GM18868 (cell line): ENCODE measurements at regions not wholly inside any gene's neighbourhood (a gene's known extent, or its start where the extent isn't known, plus 50 kb on each side); places are given as distances from the start of the nearest gene placed in this dataset.

Source experiments
- ATAC-seq: cut with Tn5 transposase; IDR thresholded peaks from one replicate; pipeline ENCODE4 v1.9.1; 2021; ENCODE audit warnings: mild to moderate bottlenecking, moderate library complexity; ENCODE audit not compliant: unreplicated experiment

- no peak for ATAC-seq
Observed at GRCh38 chr3:168422843-168423242, 327.1 kb upstream of the GOLIM4 start.

GRCh38 chr3:168419091-168419490 lies 323.4 kb upstream of the GOLIM4 start:
- no peak for ATAC-seq

GRCh38 chr3:168417016-168417415 lies 321.3 kb upstream of the GOLIM4 start:
- no peak for ATAC-seq

- no peak for ATAC-seq
Observed at GRCh38 chr3:168416446-168416845, 320.7 kb upstream of the GOLIM4 start.

GRCh38 chr3:168414149-168414548 lies 318.4 kb upstream of the GOLIM4 start:
- ATAC-seq: no peak

GRCh38 chr3:168407381-168407780 lies 311.7 kb upstream of the GOLIM4 start:
- no peak for ATAC-seq

- ATAC-seq: no peak
Observed at GRCh38 chr3:168405288-168405687, 309.6 kb upstream of the GOLIM4 start.

GRCh38 chr3:168398371-168399025 lies 302.8 kb upstream of the GOLIM4 start:
- no peak for ATAC-seq

- no peak for ATAC-seq
Observed at GRCh38 chr3:168396861-168397260, 301.1 kb upstream of the GOLIM4 start.

- no peak for ATAC-seq
Observed at GRCh38 chr3:168395551-168395950, 299.8 kb upstream of the GOLIM4 start.

- ATAC-seq: no peak
Observed at GRCh38 chr3:168394439-168394838, 298.7 kb upstream of the GOLIM4 start.

GRCh38 chr3:168386301-168386700 lies 290.6 kb upstream of the GOLIM4 start:
- ATAC-seq: no peak

- ATAC-seq: no peak
Observed at GRCh38 chr3:168384990-168385389, 289.3 kb upstream of the GOLIM4 start.

- no peak for ATAC-seq
Observed at GRCh38 chr3:168383573-168383972, 287.8 kb upstream of the GOLIM4 start.

- ATAC-seq: no peak
Observed at GRCh38 chr3:168371846-168372245, 276.1 kb upstream of the GOLIM4 start.

GRCh38 chr3:168364967-168365366 lies 269.2 kb upstream of the GOLIM4 start:
- ATAC-seq: no peak

- no peak for ATAC-seq
Observed at GRCh38 chr3:168362661-168363247, 267.0 kb upstream of the GOLIM4 start.

- no peak for ATAC-seq
Observed at GRCh38 chr3:168362156-168362555, 266.4 kb upstream of the GOLIM4 start.

- ATAC-seq: no peak
Observed at GRCh38 chr3:168360993-168361392, 265.3 kb upstream of the GOLIM4 start.

GRCh38 chr3:168342946-168343850 lies 247.5 kb upstream of the GOLIM4 start:
- no peak for ATAC-seq

GRCh38 chr3:168341956-168342936 lies 246.5 kb upstream of the GOLIM4 start:
- no peak for ATAC-seq
